Uterus (tissue), 3 donors: ENCODE measurements at regions not wholly inside any gene's neighbourhood (a gene's known extent, or its start where the extent isn't known, plus 50 kb on each side); places are given as distances from the start of the nearest gene placed in this dataset.

Experiments used
- DNase-seq, 2 donors: peaks; one replicate each; pipeline ENCODE4 v3.0.0-alpha.2; 2019 to 2020
- H3K27ac ChIP-seq, 2 donors: fragments of 200-600 bp; sonication (generic); 1 replicate in 1 of 2; 2 replicates in 1 of 2; pipeline ENCODE4 v1.5.1; 2016 to 2018
- H3K27me3 ChIP-seq, 2 donors: fragments of 200-600 bp; sonication (generic); one replicate each; pipeline ENCODE4 v1.5.1; 2018 to 2019; ENCODE audit warnings: control low read depth in 1 of 2
- H3K36me3 ChIP-seq, 2 donors: fragments of 200-600 bp; sonication (generic); one replicate each; pipeline ENCODE4 v1.5.1; 2019; ENCODE audit warnings: control low read depth in 1 of 2
- H3K4me1 ChIP-seq, 2 donors: fragments of 200-600 bp; sonication (generic); one replicate each; pipeline ENCODE4 v1.5.1; 2018 to 2019; ENCODE audit warnings: control low read depth in 1 of 2
- H3K4me3 ChIP-seq, 2 donors: fragments of 200-600 bp; sonication (generic); 1 replicate in 1 of 2; 2 replicates in 1 of 2; pipeline ENCODE4 v1.5.1; 2018 to 2019; ENCODE audit warnings: mild to moderate bottlenecking in 1 of 2
- H3K9me3 ChIP-seq, 2 donors: fragments of 200-600 bp; sonication (generic); one replicate each; pipeline ENCODE4 v1.5.1; 2019; ENCODE audit warnings: control low read depth in 1 of 2
- CTCF ChIP-seq, 4 experiments: fragments of 200-600 bp in 2 of 4; fragments of 450-650 bp in 2 of 4; sonication (generic) in 2 of 4; IDR thresholded peaks; one replicate each; pipeline ENCODE4 v1.5.1; 2016 to 2019; ENCODE audit warnings: antibody characterized with exemption in 4 of 4, mild to moderate bottlenecking in 2 of 4, moderate library complexity in 1 of 4
- POLR2A ChIP-seq, 2 donors: fragments of 450-650 bp; IDR thresholded peaks; one replicate each; pipeline ENCODE4 v1.6.1; 2016; ENCODE audit warnings: antibody characterized with exemption in 2 of 2, mild to moderate bottlenecking in 1 of 2, moderate library complexity in 1 of 2
- intact Hi-C: fragments of 100-400 bp; cut with DNase I; formaldehyde crosslinking; loops from one replicate; pipeline ENCODE4 v1.15.1; 2023; ENCODE audit warnings: low total_unique reads
- donor health status: DM: yes; HTN: yes; CAD: no.

GRCh38 chr20:52622081-52622480, 350.1 kb upstream of the TSHZ2 start:
- no peak for TF ChIP-seq CTCF (IDR thresholded peaks at IDR 0.05)
- no peak for TF ChIP-seq POLR2A (IDR thresholded peaks at IDR 0.05)
- no peak overlapping the region for H3K27ac ChIP-seq
- intact Hi-C loops = no loop called here

GRCh38 chr20:52621401-52621800, 350.8 kb upstream of the TSHZ2 start:
- intact Hi-C loops = no loop called here
- Histone ChIP-seq H3K27me3 (no peaks in the 10 kb centered on the region), H3K4me1 (no peaks in the 10 kb centered on the region), H3K4me3 (no peak overlapping the region), H3K9me3 (no peaks in the 10 kb centered on the region), H3K36me3 (no peaks in the 10 kb centered on the region), H3K27ac (no peak overlapping the region)
- no peak for DNase-seq
- TF ChIP-seq POLR2A (IDR thresholded peaks at IDR 0.05) = no peak
- no peak for TF ChIP-seq CTCF (IDR thresholded peaks at IDR 0.05)

More at GRCh38 chr20:52622081-52622480, 350.1 kb upstream of the TSHZ2 start:
- DNase-seq = no peak
- no peak overlapping the region for H3K4me3 ChIP-seq
- no peaks in the 10 kb centered on the region for H3K27me3 ChIP-seq
- no peaks in the 10 kb centered on the region for H3K9me3 ChIP-seq
- H3K36me3 ChIP-seq = no peaks in the 10 kb centered on the region
- no peaks in the 10 kb centered on the region for H3K4me1 ChIP-seq

GRCh38 chr20:52619671-52620070, 352.5 kb upstream of the TSHZ2 start:
- no peaks in the 10 kb centered on the region for H3K27me3 ChIP-seq
- no peak for DNase-seq
- no peak overlapping the region for H3K27ac ChIP-seq
- H3K4me3 ChIP-seq = no peak overlapping the region
- H3K36me3 ChIP-seq = no peaks in the 10 kb centered on the region
- H3K9me3 ChIP-seq = no peaks in the 10 kb centered on the region
- no peaks in the 10 kb centered on the region for H3K4me1 ChIP-seq
- TF ChIP-seq CTCF (IDR thresholded peaks at IDR 0.05) (no peak), POLR2A (IDR thresholded peaks at IDR 0.05) (no peak)
- intact Hi-C loops = no loop called here

GRCh38 chr20:52619101-52619500, 353.1 kb upstream of the TSHZ2 start:
- Histone ChIP-seq H3K9me3 (no peaks in the 10 kb centered on the region), H3K27me3 (no peaks in the 10 kb centered on the region), H3K4me3 (no peak overlapping the region), H3K36me3 (no peaks in the 10 kb centered on the region), H3K27ac (no peak overlapping the region), H3K4me1 (no peaks in the 10 kb centered on the region)
- TF ChIP-seq POLR2A (IDR thresholded peaks at IDR 0.05) (no peak), CTCF (IDR thresholded peaks at IDR 0.05) (no peak)
- no peak for DNase-seq
- intact Hi-C loops = no loop called here

- TF ChIP-seq CTCF (IDR thresholded peaks at IDR 0.05) (no peak), POLR2A (IDR thresholded peaks at IDR 0.05) (no peak)
- no peaks in the 10 kb centered on the region for H3K36me3 ChIP-seq
- H3K27ac ChIP-seq = no peak overlapping the region
- no peaks in the 10 kb centered on the region for H3K4me1 ChIP-seq
- no peak overlapping the region for H3K4me3 ChIP-seq
- intact Hi-C loops = no loop called here
- H3K9me3 ChIP-seq = no peaks in the 10 kb centered on the region
- H3K27me3 ChIP-seq = no peaks in the 10 kb centered on the region
- no peak for DNase-seq
Observed at GRCh38 chr20:52616629-52617028, 355.5 kb upstream of the TSHZ2 start.
